Mesenchymal stem cell (in vitro differentiated cells and primary cell): ENCODE measurements at regions not wholly inside any gene's neighbourhood (a gene's known extent, or its start where the extent isn't known, plus 50 kb on each side); places are given as distances from the start of the nearest gene placed in this dataset.

Experiments used
- DNase-seq: peaks from one replicate; pipeline ENCODE4 v3.0.0-alpha.2; 2013
- H2AFZ ChIP-seq: one replicate; pipeline ENCODE4 v1.6.1; 2013; ENCODE audit warnings: low read depth, mild to moderate bottlenecking, control low read depth, inconsistent platforms, low read length, moderate library complexity
- H2AK5ac ChIP-seq: 2 replicates; pipeline ENCODE4 v1.6.1; 2013; ENCODE audit warnings: low read length, moderate library complexity, mild to moderate bottlenecking, inconsistent platforms; ENCODE audit not compliant: severe bottlenecking
- H2BK120ac ChIP-seq: one replicate; pipeline ENCODE4 v1.6.1; 2013; ENCODE audit warnings: low read depth, mild to moderate bottlenecking, inconsistent platforms, low read length, moderate library complexity
- H2BK12ac ChIP-seq, 2 experiments: one replicate each; pipeline ENCODE4 v1.6.1; 2013; ENCODE audit warnings: inconsistent platforms in 2 of 2, low read length in 2 of 2, mild to moderate bottlenecking in 2 of 2, moderate library complexity in 2 of 2, control low read depth in 1 of 2
- H2BK15ac ChIP-seq: one replicate; pipeline ENCODE4 v1.6.1; 2013; ENCODE audit warnings: mild to moderate bottlenecking, low read depth, inconsistent platforms; ENCODE audit not compliant: poor library complexity, severe bottlenecking
- H2BK5ac ChIP-seq: 2 replicates; pipeline ENCODE4 v1.6.1; 2013; ENCODE audit warnings: low read depth, mild to moderate bottlenecking, low read length, control low read depth, inconsistent platforms; ENCODE audit not compliant: poor library complexity, severe bottlenecking
- H3K14ac ChIP-seq, 2 experiments: one replicate each; pipeline ENCODE4 v1.6.1; 2013; ENCODE audit warnings: inconsistent platforms in 2 of 2, low read length in 2 of 2, control low read depth in 1 of 2, mild to moderate bottlenecking in 1 of 2, moderate library complexity in 1 of 2
- H3K18ac ChIP-seq, 2 experiments: one replicate each; pipeline ENCODE4 v1.6.1; 2013; ENCODE audit warnings: inconsistent platforms in 2 of 2, low read length in 2 of 2, control low read depth in 1 of 2, low read depth in 1 of 2, mild to moderate bottlenecking in 1 of 2
- H3K23ac ChIP-seq, 2 experiments: one replicate each; pipeline ENCODE4 v1.6.1; 2013; ENCODE audit warnings: inconsistent platforms in 2 of 2, low read length in 2 of 2, mild to moderate bottlenecking in 2 of 2, moderate library complexity in 2 of 2, control low read depth in 1 of 2
- H3K27ac ChIP-seq: 2 replicates; pipeline ENCODE4 v1.5.1; 2013; ENCODE audit warnings: mild to moderate bottlenecking, moderate library complexity, low read length, control low read depth, inconsistent platforms; ENCODE audit not compliant: poor library complexity, severe bottlenecking
- H3K27me3 ChIP-seq, 2 experiments: 2 replicates each; pipeline versions ENCODE4 v1.6.1 to v1.7.0; 2013; ENCODE audit warnings: low read length in 2 of 2, mild to moderate bottlenecking in 2 of 2, moderate library complexity in 2 of 2, control low read depth in 1 of 2, inconsistent platforms in 1 of 2; ENCODE audit not compliant: control insufficient read depth in 1 of 2, insufficient read depth in 1 of 2
- H3K36me3 ChIP-seq, 2 experiments: 2 replicates each; pipeline versions ENCODE4 v1.6.1 to v1.7.0; 2013; ENCODE audit warnings: low read length in 2 of 2, control low read depth in 1 of 2, inconsistent platforms in 1 of 2, low read depth in 1 of 2, mild to moderate bottlenecking in 1 of 2; ENCODE audit not compliant: insufficient read depth in 2 of 2, control insufficient read depth in 1 of 2
- H3K4ac ChIP-seq, 2 experiments: one replicate each; pipeline ENCODE4 v1.6.1; 2013; ENCODE audit warnings: inconsistent platforms in 2 of 2, low read length in 2 of 2, mild to moderate bottlenecking in 2 of 2, moderate library complexity in 2 of 2, control low read depth in 1 of 2, low read depth in 1 of 2
- H3K4me1 ChIP-seq: 2 replicates; pipeline ENCODE4 v1.6.1; 2013; ENCODE audit warnings: low read depth, low read length, control low read depth; ENCODE audit not compliant: control insufficient read depth, insufficient read depth
- H3K4me2 ChIP-seq: 2 replicates; pipeline ENCODE4 v1.6.1; 2013; ENCODE audit warnings: low read length, mild to moderate bottlenecking, inconsistent platforms; ENCODE audit not compliant: poor library complexity, severe bottlenecking
- H3K4me3 ChIP-seq, 2 experiments: 2 replicates each; pipeline versions ENCODE4 v1.5.1 to v1.7.0; 2013; ENCODE audit warnings: low read length in 2 of 2, mild to moderate bottlenecking in 2 of 2, control low read depth in 1 of 2, low read depth in 1 of 2; ENCODE audit not compliant: insufficient read depth in 1 of 2
- H3K79me1 ChIP-seq: replicated peaks from 2 replicates; pipeline ENCODE4 v1.6.1; 2013; ENCODE audit warnings: mild to moderate bottlenecking, control low read depth, low read length, inconsistent platforms; ENCODE audit not compliant: poor library complexity, severe bottlenecking
- H3K9ac ChIP-seq: 2 replicates; pipeline ENCODE4 v1.7.0; 2013; ENCODE audit warnings: mild to moderate bottlenecking, low read length, moderate library complexity
- H3K9me3 ChIP-seq: 2 replicates; pipeline ENCODE4 v1.7.0; 2013; ENCODE audit warnings: mild to moderate bottlenecking, low read length; ENCODE audit not compliant: control insufficient read depth
- H4K8ac ChIP-seq: one replicate; pipeline ENCODE4 v1.6.1; 2013; ENCODE audit warnings: inconsistent platforms, mild to moderate bottlenecking, low read length, moderate library complexity
- H4K91ac ChIP-seq: one replicate; pipeline ENCODE4 v1.6.1; 2013; ENCODE audit warnings: mild to moderate bottlenecking, low read length, inconsistent platforms
- WGBS: methylation state at CpG from one replicate; pipeline ENCODE4 v1.1.7; 2013; ENCODE audit warnings: mixed read lengths; 5-methylcytosine and 5-hydroxymethylcytosine counted together

GRCh38 chr16:65499566-65499965 is 377.7 kb upstream of the CDH11 start:
- no peaks in the 10 kb centered on the region for H3K79me1 ChIP-seq
- no peak overlapping the region for H3K14ac ChIP-seq
- H4K91ac ChIP-seq: no peak overlapping the region
- H3K9ac ChIP-seq: no peak overlapping the region
- H2BK120ac ChIP-seq: no peak overlapping the region
- no peaks in the 10 kb centered on the region for H3K4me1 ChIP-seq
- no peak overlapping the region for H2BK5ac ChIP-seq
- H3K18ac ChIP-seq: no peak overlapping the region
- H2BK15ac ChIP-seq: no peak overlapping the region
- no peak overlapping the region for H4K8ac ChIP-seq
- H3K4ac ChIP-seq: no peak overlapping the region
- no peak overlapping the region for H2AFZ ChIP-seq
- no peak overlapping the region for H3K4me2 ChIP-seq
- no peak overlapping the region for H2AK5ac ChIP-seq
- no peak overlapping the region for H2BK12ac ChIP-seq
- H3K4me3 ChIP-seq: no peak overlapping the region
- no CpG with 5 or more reads among the region's 1 CpG for WGBS
- no peak for DNase-seq
- no peak overlapping the region for H3K23ac ChIP-seq
- H3K36me3 ChIP-seq: no peaks in the 10 kb centered on the region
- no peaks in the 10 kb centered on the region for H3K27me3 ChIP-seq
- no peaks in the 10 kb centered on the region for H3K9me3 ChIP-seq
- H3K27ac ChIP-seq: no peak overlapping the region

- Histone ChIP-seq H4K8ac (no peak overlapping the region), H3K4me3 (no peak overlapping the region), H2AFZ (no peak overlapping the region), H2BK120ac (no peak overlapping the region), H3K79me1 (no peaks in the 10 kb centered on the region), H3K27me3 (no peaks in the 10 kb centered on the region), H3K27ac (no peak overlapping the region), H3K4ac (no peak overlapping the region), H2AK5ac (no peak overlapping the region), H3K9ac (no peak overlapping the region), H2BK12ac (no peak overlapping the region), H3K18ac (no peak overlapping the region), H4K91ac (no peak overlapping the region), H3K9me3 (no peaks in the 10 kb centered on the region), H3K4me1 (no peaks in the 10 kb centered on the region), H2BK5ac (no peak overlapping the region), H3K36me3 (no peaks in the 10 kb centered on the region), H2BK15ac (no peak overlapping the region), H3K14ac (no peak overlapping the region), H3K23ac (no peak overlapping the region), H3K4me2 (no peak overlapping the region)
- DNase-seq: no peak
- 90% methylated on average over 6 of the region's 6 CpGs for WGBS
These were observed 375.7 kb upstream of the CDH11 start for GRCh38 chr16:65497571-65497970.

- Histone ChIP-seq H3K18ac (no peak overlapping the region), H3K36me3 (no peaks in the 10 kb centered on the region), H4K91ac (no peak overlapping the region), H2AK5ac (no peak overlapping the region), H2BK5ac (no peak overlapping the region), H3K9ac (no peak overlapping the region), H4K8ac (no peak overlapping the region), H3K4me1 (no peaks in the 10 kb centered on the region), H3K4me2 (no peak overlapping the region), H2AFZ (no peak overlapping the region), H2BK15ac (no peak overlapping the region), H3K27ac (no peak overlapping the region), H3K4me3 (no peak overlapping the region), H2BK12ac (no peak overlapping the region), H3K27me3 (no peaks in the 10 kb centered on the region), H3K23ac (no peak overlapping the region), H3K14ac (no peak overlapping the region), H3K4ac (no peak overlapping the region), H3K79me1 (no peaks in the 10 kb centered on the region), H3K9me3 (no peaks in the 10 kb centered on the region), H2BK120ac (no peak overlapping the region)
- 100% methylated on average over 2 of the region's 3 CpGs for WGBS
- no peak for DNase-seq
These were observed 373.2 kb upstream of the CDH11 start for GRCh38 chr16:65495106-65495505.

- Histone ChIP-seq H3K79me1 (no peaks in the 10 kb centered on the region), H3K4me1 (no peaks in the 10 kb centered on the region), H3K14ac (no peak overlapping the region), H3K36me3 (no peaks in the 10 kb centered on the region), H2BK120ac (no peak overlapping the region), H4K91ac (no peak overlapping the region), H3K9me3 (no peaks in the 10 kb centered on the region), H2BK12ac (no peak overlapping the region), H3K27ac (no peak overlapping the region), H3K27me3 (no peaks in the 10 kb centered on the region), H3K4ac (no peak overlapping the region), H3K18ac (no peak overlapping the region), H3K9ac (no peak overlapping the region), H3K4me3 (no peak overlapping the region), H2BK15ac (no peak overlapping the region), H3K23ac (no peak overlapping the region), H4K8ac (no peak overlapping the region), H2AFZ (no peak overlapping the region), H3K4me2 (no peak overlapping the region), H2BK5ac (no peak overlapping the region), H2AK5ac (no peak overlapping the region)
- WGBS: no CpG with 5 or more reads among the region's 1 CpG
- no peak for DNase-seq
These were observed 372.7 kb upstream of the CDH11 start for GRCh38 chr16:65494609-65495008.
